ENCODE measurements at regions not wholly inside any gene's neighbourhood (a gene's known extent, or its start where the extent isn't known, plus 50 kb on each side); places are given as distances from the start of the nearest gene placed in this dataset.

GRCh38 chr4:30822911-30823551 is 102.9 kb downstream of the PCDH7 start:
- no peak for TF ChIP-seq CTCF (IDR thresholded peaks at IDR 0.05)
- TF ChIP-seq POLR2A (IDR thresholded peaks at IDR 0.05), result no peak
